GM23248 (cell line): ENCODE measurements at regions not wholly inside any gene's neighbourhood (a gene's known extent, or its start where the extent isn't known, plus 50 kb on each side); places are given as distances from the start of the nearest gene placed in this dataset.
"Not testable (repeated sequence)": the region's sequence is repeated elsewhere in the genome, so short reads cannot be mapped to it uniquely, and the experiment has no call there.

ENCODE experiments used
- DNase-seq: peaks from one replicate; pipeline ENCODE4 v3.0.0-alpha.2; 2015
- H2AFZ ChIP-seq: fragments of 200-600 bp; sonication (generic); 2 replicates; pipeline ENCODE4 v1.6.1; 2016; ENCODE audit warnings: antibody characterized with exemption
- H3F3A ChIP-seq: fragments of 200-600 bp; sonication (generic); 2 replicates; pipeline ENCODE4 v1.6.1; 2016; ENCODE audit warnings: mild to moderate bottlenecking, antibody characterized with exemption, mixed run types; ENCODE audit not compliant: insufficient read depth
- H3K27ac ChIP-seq: fragments of 200-600 bp; sonication (generic); 2 replicates; pipeline ENCODE4 v1.5.1; 2016; ENCODE audit warnings: mild to moderate bottlenecking
- H3K27me3 ChIP-seq: fragments of 200-600 bp; sonication (generic); replicated peaks from 2 replicates; pipeline ENCODE4 v1.6.1; 2016; ENCODE audit warnings: mild to moderate bottlenecking; ENCODE audit not compliant: insufficient read depth
- H3K36me3 ChIP-seq: fragments of 200-600 bp; sonication (generic); 2 replicates; pipeline ENCODE4 v1.6.1; 2016; ENCODE audit warnings: low read depth, mild to moderate bottlenecking
- H3K4me1 ChIP-seq: fragments of 200-600 bp; sonication (generic); 2 replicates; pipeline ENCODE4 v1.6.1; 2016; ENCODE audit warnings: mild to moderate bottlenecking; ENCODE audit not compliant: insufficient read depth
- H3K4me2 ChIP-seq: fragments of 200-600 bp; sonication (generic); one replicate; pipeline ENCODE4 v1.6.1; 2016; ENCODE audit warnings: mild to moderate bottlenecking; ENCODE audit not compliant: unreplicated experiment
- H3K4me3 ChIP-seq: fragments of 200-600 bp; sonication (generic); 2 replicates; pipeline ENCODE4 v1.5.1; 2016; ENCODE audit warnings: mild to moderate bottlenecking
- H3K79me2 ChIP-seq: fragments of 200-600 bp; sonication (generic); 2 replicates; pipeline ENCODE4 v1.6.1; 2016; ENCODE audit warnings: mild to moderate bottlenecking; ENCODE audit not compliant: insufficient read depth
- H3K9ac ChIP-seq: fragments of 200-600 bp; sonication (generic); 2 replicates; pipeline ENCODE4 v1.6.1; 2016; ENCODE audit warnings: mild to moderate bottlenecking
- H3K9me2 ChIP-seq: fragments of 200-600 bp; sonication (generic); 2 replicates; pipeline ENCODE4 v1.6.1; 2016; ENCODE audit warnings: mixed run types, mild to moderate bottlenecking, moderate library complexity; ENCODE audit not compliant: insufficient read depth
- H3K9me3 ChIP-seq: fragments of 200-600 bp; sonication (generic); one replicate; pipeline ENCODE4 v1.6.1; 2017; ENCODE audit warnings: low read depth
- H4K20me1 ChIP-seq: fragments of 200-600 bp; sonication (generic); 2 replicates; pipeline ENCODE4 v1.6.0; 2016; ENCODE audit not compliant: insufficient read depth
- EZH2 ChIP-seq: fragments of 200-600 bp; sonication (generic); IDR thresholded peaks from 2 replicates; pipeline ENCODE4 v1.6.1; 2018; ENCODE audit warnings: antibody characterized with exemption, mild to moderate bottlenecking; ENCODE audit not compliant: insufficient read depth, poor library complexity, severe bottlenecking
- EZH2phosphoT487 ChIP-seq: fragments of 200-600 bp; sonication (generic); IDR thresholded peaks from 2 replicates; pipeline ENCODE4 v1.6.1; 2018; ENCODE audit warnings: antibody characterized with exemption, moderate library complexity, mild to moderate bottlenecking, low read depth; ENCODE audit not compliant: insufficient read depth
- WGBS, 2 experiments: methylation state at CpG; one replicate each; pipeline ENCODE4 v1.1.6; 2015 to 2017; ENCODE audit warnings: low lambda C conversion rate in 2 of 2, low coverage in 1 of 2; ENCODE audit errors: missing lambda C conversion rate in 2 of 2; 5-methylcytosine and 5-hydroxymethylcytosine counted together
- in situ Hi-C: fragments of 300-500 bp; cut with MboI; formaldehyde crosslinking; loops from 2 replicates; pipeline ENCODE4 v1.15.0; 2020

DNA sequence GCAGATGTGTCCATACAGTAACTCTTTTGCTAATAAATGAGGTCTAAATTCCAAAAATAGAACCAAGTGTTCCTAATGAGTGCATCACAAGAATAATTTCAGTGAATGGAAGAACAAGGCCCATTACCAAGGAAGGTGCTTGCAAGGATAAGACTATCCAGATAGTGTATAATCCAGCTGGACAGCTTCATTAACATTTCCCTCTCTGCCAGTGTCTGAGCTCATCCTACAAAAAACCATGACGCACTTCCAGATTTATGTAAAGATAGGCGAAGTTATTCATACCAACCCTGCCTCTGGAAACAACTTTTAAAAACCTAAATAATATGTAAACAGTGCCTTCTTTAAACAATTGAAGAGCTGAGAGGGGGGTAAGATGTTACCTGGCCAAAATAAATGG, 177.9 kb upstream of the STK26 start:
- Histone ChIP-seq H3K9me3 (no peaks in the 10 kb centered on the region), H3K4me1 (no peaks in the 10 kb centered on the region), H3K79me2 (no peaks in the 10 kb centered on the region), H3K27me3 (no peaks in the 10 kb centered on the region), H2AFZ (no peak overlapping the region), H3K36me3 (no peaks in the 10 kb centered on the region), H3K9ac (no peak overlapping the region), H4K20me1 (no peaks in the 10 kb centered on the region), H3K27ac (no peak overlapping the region), H3K9me2 (no peaks in the 10 kb centered on the region), H3F3A (no peaks in the 10 kb centered on the region), H3K4me3 (no peak overlapping the region), H3K4me2 (no peak overlapping the region)
- in situ Hi-C loops, result loop anchor here (25.0 kb wide), 1 partner anchor 767 kb away; no protein-coding TSS in a partner anchor
- 85 to 89% methylated on average over 2 of the region's 2 CpGs for WGBS, 2 experiments
- TF ChIP-seq EZH2 (no peak), EZH2phosphoT487 (no peak)
- DNase-seq, result no peak

- Histone ChIP-seq H3F3A (no peaks in the 10 kb centered on the region), H3K9ac (no peak overlapping the region), H2AFZ (no peak overlapping the region), H3K9me2 (no peaks in the 10 kb centered on the region), H3K27ac (no peak overlapping the region), H3K4me3 (no peak overlapping the region), H3K36me3 (no peaks in the 10 kb centered on the region), H3K4me2 (no peak overlapping the region), H3K27me3 (no peaks in the 10 kb centered on the region), H3K4me1 (no peaks in the 10 kb centered on the region), H3K9me3 (no peaks in the 10 kb centered on the region), H3K79me2 (no peaks in the 10 kb centered on the region), H4K20me1 (no peaks in the 10 kb centered on the region)
- in situ Hi-C loops, result loop anchor here (25.0 kb wide), 1 partner anchor 767 kb away; no protein-coding TSS in a partner anchor
- TF ChIP-seq EZH2phosphoT487, result no peak
- TF ChIP-seq EZH2, result no peak
- no peak for DNase-seq
- WGBS, 2 experiments, result 62 to 71% methylated on average over 1 of the region's 1 CpG
Measured at GRCh38 chrX:131845771-131846170, 177.3 kb upstream of the STK26 start.

GRCh38 chrX:131850964-131851363, 172.1 kb upstream of the STK26 start:
- in situ Hi-C loops, H3K79me2 ChIP-seq, H3K4me1 ChIP-seq, H3K4me2 ChIP-seq, H3K9ac ChIP-seq, H3K27ac ChIP-seq, H4K20me1 ChIP-seq, H3K9me3 ChIP-seq, H3F3A ChIP-seq, H3K9me2 ChIP-seq, H2AFZ ChIP-seq, DNase-seq, H3K36me3 ChIP-seq, H3K4me3 ChIP-seq, H3K27me3 ChIP-seq: not testable (repeated sequence)
- 74 to 87% methylated on average over 8 to 10 of the region's 10 CpGs for WGBS, 2 experiments

DNA sequence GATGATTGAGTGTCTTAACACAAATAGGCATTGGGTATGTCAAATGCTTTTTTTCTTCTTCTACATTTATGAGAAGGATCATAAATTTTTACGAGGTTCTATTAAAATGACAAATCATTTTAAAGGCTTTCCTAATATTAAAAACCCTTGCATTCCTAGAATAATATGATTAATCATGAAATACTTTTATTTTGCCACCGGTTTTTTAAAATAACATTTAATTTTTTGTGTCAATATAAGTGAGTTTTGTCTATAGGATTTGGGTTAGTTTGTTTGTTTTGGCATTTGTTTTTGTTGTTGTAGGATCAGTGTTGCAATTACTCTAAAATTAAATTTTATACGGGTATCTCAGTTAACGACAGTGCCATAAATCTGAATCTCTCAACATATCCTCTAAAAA, 169.7 kb upstream of the STK26 start:
- Histone ChIP-seq H3K4me3 (no peak overlapping the region), H3K27me3 (no peaks in the 10 kb centered on the region), H2AFZ (no peak overlapping the region), H3K9me3 (no peaks in the 10 kb centered on the region), H3K79me2 (no peaks in the 10 kb centered on the region), H3F3A (no peaks in the 10 kb centered on the region), H3K4me1 (no peaks in the 10 kb centered on the region), H3K27ac (no peak overlapping the region), H3K9ac (no peak overlapping the region), H3K36me3 (no peaks in the 10 kb centered on the region), H4K20me1 (no peaks in the 10 kb centered on the region), H3K4me2 (no peak overlapping the region), H3K9me2 (no peaks in the 10 kb centered on the region)
- DNase-seq, result no peak
- in situ Hi-C loops, result no loop called here
- 66 to 68% methylated on average over 4 of the region's 4 CpGs for WGBS, 2 experiments
- TF ChIP-seq EZH2 (no peak), EZH2phosphoT487 (no peak)

- H2AFZ ChIP-seq, result no peak overlapping the region
- H3K9me3 ChIP-seq, result no peaks in the 10 kb centered on the region
- H3K79me2 ChIP-seq, result no peaks in the 10 kb centered on the region
- no peak overlapping the region for H3K9ac ChIP-seq
- no peak overlapping the region for H3K27ac ChIP-seq
- no peaks in the 10 kb centered on the region for H3F3A ChIP-seq
- no peaks in the 10 kb centered on the region for H4K20me1 ChIP-seq
- DNase-seq, result peak; percentile 34
- no peaks in the 10 kb centered on the region for H3K9me2 ChIP-seq
- no peak overlapping the region for H3K4me2 ChIP-seq
- TF ChIP-seq EZH2 (no peak), EZH2phosphoT487 (no peak)
- no peaks in the 10 kb centered on the region for H3K27me3 ChIP-seq
- in situ Hi-C loops, result no loop called here
- no peaks in the 10 kb centered on the region for H3K36me3 ChIP-seq
- H3K4me3 ChIP-seq, result no peak overlapping the region
- no peaks in the 10 kb centered on the region for H3K4me1 ChIP-seq
Measured at GRCh38 chrX:131854581-131854980, 168.5 kb upstream of the STK26 start.
